ENCODE measurements at regions not wholly inside any gene's neighbourhood (a gene's known extent, or its start where the extent isn't known, plus 50 kb on each side); places are given as distances from the start of the nearest gene placed in this dataset.
"Not testable (repeated sequence)": the region's sequence is repeated elsewhere in the genome, so short reads cannot be mapped to it uniquely, and the experiment has no call there.

GRCh38 chr10:108608860-108609259 is 1314.5 kb downstream of the XPNPEP1 start:
- H3K4me3 Mint-ChIP-seq = no peak overlapping the region
- H3K9me3 Mint-ChIP-seq (ENCODE audit: low read depth) = no peaks in the 10 kb centered on the region
- H3K36me3 Mint-ChIP-seq = no peaks in the 10 kb centered on the region
- no peak for ATAC-seq
- no peaks in the 10 kb centered on the region for H3K27me3 Mint-ChIP-seq
- H3K27ac Mint-ChIP-seq = no peak overlapping the region
- DNase-seq = no peak
- H3K4me1 Mint-ChIP-seq = no peaks in the 10 kb centered on the region
- CTCF ChIA-PET = no interaction called here

- H3K27ac Mint-ChIP-seq = no peak overlapping the region
- CTCF ChIA-PET = no interaction called here
- H3K9me3 Mint-ChIP-seq (ENCODE audit: low read depth) = peaks cover 2% of the 10 kb centered on the region
These were observed 1321.5 kb downstream of the XPNPEP1 start for GRCh38 chr10:108601851-108602250.

GRCh38 chr10:108600511-108600910 is 1322.8 kb downstream of the XPNPEP1 start:
- H3K27me3 Mint-ChIP-seq = not testable (repeated sequence)

More at GRCh38 chr10:108601851-108602250, 1321.5 kb downstream of the XPNPEP1 start:
- no peaks in the 10 kb centered on the region for H3K4me1 Mint-ChIP-seq
- no peaks in the 10 kb centered on the region for H3K27me3 Mint-ChIP-seq
- DNase-seq (no peak), ATAC-seq (no peak)
- H3K4me3 Mint-ChIP-seq = no peak overlapping the region
- no peaks in the 10 kb centered on the region for H3K36me3 Mint-ChIP-seq

GRCh38 chr10:108599317-108599716 is 1324.0 kb downstream of the XPNPEP1 start:
- H3K4me3 Mint-ChIP-seq; H3K36me3 Mint-ChIP-seq; ATAC-seq; H3K27ac Mint-ChIP-seq; CTCF ChIA-PET; H3K27me3 Mint-ChIP-seq; H3K4me1 Mint-ChIP-seq; DNase-seq; H3K9me3 Mint-ChIP-seq (ENCODE audit: low read depth): not testable (repeated sequence)

More at GRCh38 chr10:108600511-108600910, 1322.8 kb downstream of the XPNPEP1 start:
- DNase-seq; H3K36me3 Mint-ChIP-seq; H3K27ac Mint-ChIP-seq; H3K9me3 Mint-ChIP-seq (ENCODE audit: low read depth); CTCF ChIA-PET; H3K4me1 Mint-ChIP-seq; ATAC-seq; H3K4me3 Mint-ChIP-seq: not testable (repeated sequence)

- Mint-ChIP-seq H3K9me3 (ENCODE audit: low read depth) (peaks cover 2% of the 10 kb centered on the region), H3K27me3 (no peaks in the 10 kb centered on the region), H3K27ac (no peak overlapping the region), H3K4me3 (no peak overlapping the region), H3K4me1 (no peaks in the 10 kb centered on the region), H3K36me3 (no peaks in the 10 kb centered on the region)
- ATAC-seq (no peak), DNase-seq (no peak)
- CTCF ChIA-PET = no interaction called here
These were observed 1324.5 kb downstream of the XPNPEP1 start for GRCh38 chr10:108598831-108599230.

GRCh38 chr10:108598320-108598695 is 1325.0 kb downstream of the XPNPEP1 start:
- H3K4me1 Mint-ChIP-seq = no peaks in the 10 kb centered on the region
- H3K9me3 Mint-ChIP-seq (ENCODE audit: low read depth) = no peaks in the 10 kb centered on the region
- CTCF ChIA-PET = no interaction called here
- no peak overlapping the region for H3K4me3 Mint-ChIP-seq
- ATAC-seq (no peak), DNase-seq (no peak)
- H3K27me3 Mint-ChIP-seq = no peaks in the 10 kb centered on the region
- no peaks in the 10 kb centered on the region for H3K36me3 Mint-ChIP-seq
- no peak overlapping the region for H3K27ac Mint-ChIP-seq

GRCh38 chr10:108597657-108598319 is 1325.5 kb downstream of the XPNPEP1 start:
- no peak for DNase-seq
- CTCF ChIA-PET = no interaction called here
- Mint-ChIP-seq H3K27ac (no peak overlapping the region), H3K4me3 (no peak overlapping the region), H3K4me1 (no peaks in the 10 kb centered on the region), H3K36me3 (no peaks in the 10 kb centered on the region), H3K9me3 (ENCODE audit: low read depth) (no peaks in the 10 kb centered on the region), H3K27me3 (no peaks in the 10 kb centered on the region)
- ATAC-seq = no peak

GRCh38 chr10:108597031-108597430 is 1326.3 kb downstream of the XPNPEP1 start:
- Mint-ChIP-seq H3K27me3 (no peaks in the 10 kb centered on the region), H3K4me3 (no peak overlapping the region), H3K4me1 (no peaks in the 10 kb centered on the region), H3K27ac (no peak overlapping the region), H3K9me3 (ENCODE audit: low read depth) (no peaks in the 10 kb centered on the region), H3K36me3 (no peaks in the 10 kb centered on the region)
- no peak for DNase-seq
- CTCF ChIA-PET = no interaction called here
- no peak for ATAC-seq

- ATAC-seq (no peak), DNase-seq (no peak)
- no peaks in the 10 kb centered on the region for H3K4me1 Mint-ChIP-seq
- no peak overlapping the region for H3K4me3 Mint-ChIP-seq
- H3K27ac Mint-ChIP-seq = no peak overlapping the region
- CTCF ChIA-PET = no interaction called here
- H3K27me3 Mint-ChIP-seq = no peaks in the 10 kb centered on the region
- H3K36me3 Mint-ChIP-seq = no peaks in the 10 kb centered on the region
- H3K9me3 Mint-ChIP-seq (ENCODE audit: low read depth) = peaks cover 9% of the 10 kb centered on the region
These were observed 1330.4 kb downstream of the XPNPEP1 start for GRCh38 chr10:108592956-108593355.

- Mint-ChIP-seq H3K27ac (no peak overlapping the region), H3K36me3 (no peaks in the 10 kb centered on the region), H3K4me3 (no peak overlapping the region), H3K27me3 (no peaks in the 10 kb centered on the region), H3K4me1 (no peaks in the 10 kb centered on the region), H3K9me3 (ENCODE audit: low read depth) (peaks cover 18% of the 10 kb centered on the region)
- CTCF ChIA-PET = no interaction called here
- DNase-seq = no peak
- no peak for ATAC-seq
These were observed 1331.9 kb downstream of the XPNPEP1 start for GRCh38 chr10:108591417-108591816.

- Mint-ChIP-seq H3K27me3 (no peaks in the 10 kb centered on the region), H3K36me3 (no peaks in the 10 kb centered on the region), H3K27ac (no peak overlapping the region), H3K4me3 (no peak overlapping the region), H3K4me1 (no peaks in the 10 kb centered on the region), H3K9me3 (ENCODE audit: low read depth) (peaks cover 20% of the 10 kb centered on the region)
- no peak for ATAC-seq
- no peak for DNase-seq
- CTCF ChIA-PET = no interaction called here
These were observed 1336.9 kb downstream of the XPNPEP1 start for GRCh38 chr10:108586424-108586823.

GRCh38 chr10:108583877-108584276 is 1339.4 kb downstream of the XPNPEP1 start:
- H3K27ac Mint-ChIP-seq = no peak overlapping the region
- DNase-seq (no peak), ATAC-seq (no peak)
- H3K36me3 Mint-ChIP-seq = no peaks in the 10 kb centered on the region
- H3K27me3 Mint-ChIP-seq = no peaks in the 10 kb centered on the region
- no peak overlapping the region for H3K4me3 Mint-ChIP-seq
- peaks cover 29% of the 10 kb centered on the region for H3K9me3 Mint-ChIP-seq (ENCODE audit: low read depth)
- CTCF ChIA-PET = no interaction called here
- H3K4me1 Mint-ChIP-seq = no peaks in the 10 kb centered on the region

- Mint-ChIP-seq H3K4me1 (no peaks in the 10 kb centered on the region), H3K27ac (no peak overlapping the region), H3K36me3 (no peaks in the 10 kb centered on the region), H3K27me3 (no peaks in the 10 kb centered on the region), H3K4me3 (no peak overlapping the region), H3K9me3 (ENCODE audit: low read depth) (peaks cover 23% of the 10 kb centered on the region)
- CTCF ChIA-PET = no interaction called here
- ATAC-seq (no peak), DNase-seq (no peak)
These were observed 1340.4 kb downstream of the XPNPEP1 start for GRCh38 chr10:108582888-108583287.

- Mint-ChIP-seq H3K4me3 (no peak overlapping the region), H3K27me3 (no peaks in the 10 kb centered on the region), H3K27ac (no peak overlapping the region), H3K36me3 (no peaks in the 10 kb centered on the region), H3K4me1 (no peaks in the 10 kb centered on the region), H3K9me3 (ENCODE audit: low read depth) (peaks cover 18% of the 10 kb centered on the region)
- ATAC-seq (no peak), DNase-seq (no peak)
- CTCF ChIA-PET = no interaction called here
These were observed 1340.9 kb downstream of the XPNPEP1 start for GRCh38 chr10:108582387-108582786.

GRCh38 chr10:108578258-108578657 is 1345.1 kb downstream of the XPNPEP1 start:
- no peaks in the 10 kb centered on the region for H3K27me3 Mint-ChIP-seq
- H3K27ac Mint-ChIP-seq = no peak overlapping the region
- no peaks in the 10 kb centered on the region for H3K36me3 Mint-ChIP-seq
- no peak for ATAC-seq
- DNase-seq = no peak
- no peaks in the 10 kb centered on the region for H3K4me1 Mint-ChIP-seq
- CTCF ChIA-PET = no interaction called here
- no peak overlapping the region for H3K4me3 Mint-ChIP-seq
- H3K9me3 Mint-ChIP-seq (ENCODE audit: low read depth) = peaks cover 12% of the 10 kb centered on the region

All from activated CD8-positive, alpha-beta memory T cell treated with anti-CD3 and anti-CD28 coated beads, Interleukin-2, amount 10 ng/mL, durations not matched to agents 7 days and 5 days (primary cell).